ENCODE measurements at regions not wholly inside any gene's neighbourhood (a gene's known extent, or its start where the extent isn't known, plus 50 kb on each side); places are given as distances from the start of the nearest gene placed in this dataset.

- ATAC-seq (no peak), DNase-seq (no peak)
- WGBS, 3 donors = 56 to 67% (median 57%) methylated on average over 2 of the region's 2 CpGs
- no peaks in the 10 kb centered on the region for H3K4me1 ChIP-seq
- H3K9me3 ChIP-seq = no peaks in the 10 kb centered on the region
- H3K4me3 ChIP-seq = no peak overlapping the region
- no peak for TF ChIP-seq CTCF (IDR thresholded peaks at IDR 0.05)
- no peak overlapping the region for H3K27ac ChIP-seq
- intact Hi-C loops (cut with DNase I) = no loop called here
- no peaks in the 10 kb centered on the region for H3K36me3 ChIP-seq (ENCODE audit: insufficient read depth in 1 of 2, low read depth in 1 of 2)
- no peaks in the 10 kb centered on the region for H3K27me3 ChIP-seq (ENCODE audit: insufficient read depth in 3 of 3, low read length in 2 of 3)
These were observed 62.6 kb upstream of the AKAP12 start for GRCh38 chr6:151176911-151177770.

GRCh38 chr6:151178373-151178772 is 61.4 kb upstream of the AKAP12 start:
- DNase-seq (no peak), ATAC-seq (no peak)
- Histone ChIP-seq H3K27ac (no peak overlapping the region), H3K27me3 (ENCODE audit: insufficient read depth in 3 of 3, low read length in 2 of 3) (no peaks in the 10 kb centered on the region), H3K4me3 (no peak overlapping the region), H3K36me3 (ENCODE audit: insufficient read depth in 1 of 2, low read depth in 1 of 2) (no peaks in the 10 kb centered on the region), H3K9me3 (no peaks in the 10 kb centered on the region), H3K4me1 (no peaks in the 10 kb centered on the region)
- intact Hi-C loops (cut with DNase I) = no loop called here
- WGBS, 3 donors = 86 to 94% (median 91%) methylated on average over 3 of the region's 3 CpGs
- TF ChIP-seq CTCF (IDR thresholded peaks at IDR 0.05) = no peak

- Histone ChIP-seq H3K4me3 (no peak overlapping the region), H3K9me3 (no peaks in the 10 kb centered on the region), H3K4me1 (no peaks in the 10 kb centered on the region), H3K27me3 (ENCODE audit: insufficient read depth in 3 of 3, low read length in 2 of 3) (no peaks in the 10 kb centered on the region), H3K36me3 (ENCODE audit: insufficient read depth in 1 of 2, low read depth in 1 of 2) (no peaks in the 10 kb centered on the region), H3K27ac (no peak overlapping the region)
- intact Hi-C loops (cut with DNase I) = no loop called here
- DNase-seq (no peak), ATAC-seq (no peak)
- TF ChIP-seq CTCF (IDR thresholded peaks at IDR 0.05) = no peak
- 61 to 70% (median 63%) methylated on average over 2 of the region's 2 CpGs for WGBS, 3 donors
These were observed 60.4 kb upstream of the AKAP12 start for GRCh38 chr6:151179321-151179720.

GRCh38 chr6:151180330-151181048 is 59.3 kb upstream of the AKAP12 start:
- intact Hi-C loops (cut with DNase I) = no loop called here
- TF ChIP-seq CTCF (IDR thresholded peaks at IDR 0.05) = no peak
- no peaks in the 10 kb centered on the region for H3K4me1 ChIP-seq
- no peak for ATAC-seq
- H3K36me3 ChIP-seq (ENCODE audit: insufficient read depth in 1 of 2, low read depth in 1 of 2) = no peaks in the 10 kb centered on the region
- WGBS, 3 donors = 86 to 87% (median 87%) methylated on average over 9 of the region's 9 CpGs
- H3K27me3 ChIP-seq (ENCODE audit: insufficient read depth in 3 of 3, low read length in 2 of 3) = no peaks in the 10 kb centered on the region
- no peak overlapping the region for H3K4me3 ChIP-seq
- no peaks in the 10 kb centered on the region for H3K9me3 ChIP-seq
- DNase-seq = no peak
- no peak overlapping the region for H3K27ac ChIP-seq

Data from psoas muscle (tissue), 7 donors.